ENCODE measurements at regions not wholly inside any gene's neighbourhood (a gene's known extent, or its start where the extent isn't known, plus 50 kb on each side); places are given as distances from the start of the nearest gene placed in this dataset.

GRCh38 chr14:34190717-34191116 lies 239.8 kb upstream of the EGLN3 start:
- TF ChIP-seq, protein P1, sequence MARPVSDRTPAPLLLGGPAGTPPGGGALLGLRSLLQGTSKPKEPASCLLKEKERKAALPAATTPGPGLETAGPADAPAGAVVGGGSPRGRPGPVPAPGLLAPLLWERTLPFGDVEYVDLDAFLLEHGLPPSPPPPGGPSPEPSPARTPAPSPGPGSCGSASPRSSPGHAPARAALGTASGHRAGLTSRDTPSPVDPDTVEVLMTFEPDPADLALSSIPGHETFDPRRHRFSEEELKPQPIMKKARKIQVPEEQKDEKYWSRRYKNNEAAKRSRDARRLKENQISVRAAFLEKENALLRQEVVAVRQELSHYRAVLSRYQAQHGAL (CRISPR knock-in tag; IDR thresholded peaks at IDR 0.05; ENCODE audit: not compliant biosample characterization): no peak
- TF ChIP-seq, protein P2, sequence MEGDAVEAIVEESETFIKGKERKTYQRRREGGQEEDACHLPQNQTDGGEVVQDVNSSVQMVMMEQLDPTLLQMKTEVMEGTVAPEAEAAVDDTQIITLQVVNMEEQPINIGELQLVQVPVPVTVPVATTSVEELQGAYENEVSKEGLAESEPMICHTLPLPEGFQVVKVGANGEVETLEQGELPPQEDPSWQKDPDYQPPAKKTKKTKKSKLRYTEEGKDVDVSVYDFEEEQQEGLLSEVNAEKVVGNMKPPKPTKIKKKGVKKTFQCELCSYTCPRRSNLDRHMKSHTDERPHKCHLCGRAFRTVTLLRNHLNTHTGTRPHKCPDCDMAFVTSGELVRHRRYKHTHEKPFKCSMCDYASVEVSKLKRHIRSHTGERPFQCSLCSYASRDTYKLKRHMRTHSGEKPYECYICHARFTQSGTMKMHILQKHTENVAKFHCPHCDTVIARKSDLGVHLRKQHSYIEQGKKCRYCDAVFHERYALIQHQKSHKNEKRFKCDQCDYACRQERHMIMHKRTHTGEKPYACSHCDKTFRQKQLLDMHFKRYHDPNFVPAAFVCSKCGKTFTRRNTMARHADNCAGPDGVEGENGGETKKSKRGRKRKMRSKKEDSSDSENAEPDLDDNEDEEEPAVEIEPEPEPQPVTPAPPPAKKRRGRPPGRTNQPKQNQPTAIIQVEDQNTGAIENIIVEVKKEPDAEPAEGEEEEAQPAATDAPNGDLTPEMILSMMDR (CRISPR knock-in tag; IDR thresholded peaks at IDR 0.05): no peak
- TF ChIP-seq E2F5 (CRISPR knock-in tag; conservative IDR thresholded peaks at IDR 0.05): no peak
- no peak for TF ChIP-seq SMARCE1 (IDR thresholded peaks at IDR 0.05; ENCODE audit: borderline replicate concordance)

All from HepG2 (cell line).